H1 (cell line): ENCODE measurements at regions not wholly inside any gene's neighbourhood (a gene's known extent, or its start where the extent isn't known, plus 50 kb on each side); places are given as distances from the start of the nearest gene placed in this dataset.

ENCODE experiments used
- CTCF ChIA-PET: fragments of 300-600 bp; sonication (Branson Sonifier 250); formaldehyde crosslinking; loops from one replicate; lab custom pipeline; 2021; ENCODE audit not compliant: partially characterized antibody; lab: Charles Lee
- POLR2A ChIA-PET: fragments of 300-600 bp; sonication (Branson Sonifier 250); formaldehyde crosslinking; loops from one replicate; lab custom pipeline; 2021; ENCODE audit warnings: inconsistent platforms; ENCODE audit not compliant: partially characterized antibody; lab: Charles Lee
- DNase-seq, 2 experiments: peaks; one replicate each; pipeline versions ENCODE4 v3.0.0 to v3.0.0-alpha.2; 2010 to 2022; ENCODE audit warnings: low spot score in 2 of 2, low read depth in 1 of 2, mixed read lengths in 1 of 2
- FAIRE-seq: peaks from 2 replicates; lab custom pipeline; 2011; peaks lifted over from hg19 to GRCh38; lab: Jason Lieb, UNC
- H2AFZ ChIP-seq: 2 replicates; pipeline ENCODE4 v1.8.1; 2012; ENCODE audit warnings: low read length, inconsistent platforms
- H2AK5ac ChIP-seq: 2 replicates; pipeline ENCODE4 v1.6.1; 2013; ENCODE audit warnings: low read depth, low read length
- H2BK120ac ChIP-seq: replicated peaks from 2 replicates; pipeline ENCODE3; 2013; ENCODE audit warnings: low read depth, low read length, inconsistent platforms
- H2BK12ac ChIP-seq: 2 replicates; pipeline ENCODE4 v1.6.1; 2013; ENCODE audit warnings: low read depth, low read length
- H2BK15ac ChIP-seq: 2 replicates; pipeline ENCODE4 v1.6.1; 2013; ENCODE audit warnings: low read length
- H2BK20ac ChIP-seq: 2 replicates; pipeline ENCODE4 v1.6.1; 2013; ENCODE audit warnings: low read length
- H2BK5ac ChIP-seq: 2 replicates; pipeline ENCODE4 v1.6.1; 2013; ENCODE audit warnings: low read depth, low read length
- H3K14ac ChIP-seq: 2 replicates; pipeline ENCODE4 v1.6.1; 2013; ENCODE audit warnings: inconsistent platforms; ENCODE audit not compliant: insufficient read length
- H3K18ac ChIP-seq: 2 replicates; pipeline ENCODE4 v1.6.1; 2013; ENCODE audit warnings: low read length; ENCODE audit errors: extremely low read depth
- H3K23ac ChIP-seq: 2 replicates; pipeline ENCODE4 v1.6.1; 2013; ENCODE audit warnings: inconsistent platforms; ENCODE audit not compliant: insufficient read length
- H3K23me2 ChIP-seq: 2 replicates; pipeline ENCODE4 v1.6.1; 2013; ENCODE audit warnings: low read depth, low read length
- H3K27ac ChIP-seq: 2 replicates; pipeline ENCODE4 v1.6.1; 2011; ENCODE audit warnings: low read depth, low read length, inconsistent platforms
- H3K27me3 ChIP-seq, 4 experiments: replicated peaks in 1 of 4; 1 replicate in 1 of 4; 2 replicates in 3 of 4; pipeline versions ENCODE4 v1.6.1 to v1.8.1; 2011 to 2013; ENCODE audit warnings: low read length in 3 of 4, mild to moderate bottlenecking in 3 of 4, inconsistent platforms in 2 of 4, mixed read lengths in 2 of 4, moderate library complexity in 1 of 4; ENCODE audit not compliant: control insufficient read depth in 3 of 4, insufficient read depth in 3 of 4; ENCODE audit errors: extremely low read depth in 1 of 4
- H3K36me3 ChIP-seq, 4 experiments: 2 replicates each; pipeline versions ENCODE4 v1.6.1 to v1.8.1; 2011 to 2013; ENCODE audit warnings: mild to moderate bottlenecking in 4 of 4, low read length in 3 of 4, moderate library complexity in 2 of 4, control low read depth in 1 of 4, inconsistent platforms in 1 of 4; ENCODE audit not compliant: insufficient read depth in 4 of 4, control insufficient read depth in 2 of 4
- H3K4ac ChIP-seq: replicated peaks from 2 replicates; pipeline ENCODE3; 2013; ENCODE audit warnings: low read length, low read depth, mixed read lengths, inconsistent platforms; ENCODE audit not compliant: insufficient read length
- H3K4me1 ChIP-seq, 4 experiments: replicated peaks in 1 of 4; 1 replicate in 1 of 4; 2 replicates in 3 of 4; pipeline versions ENCODE4 v1.6.1 to v1.8.1; 2011 to 2013; ENCODE audit warnings: low read length in 3 of 4, inconsistent platforms in 2 of 4, mixed read lengths in 1 of 4; ENCODE audit not compliant: insufficient read depth in 4 of 4, control insufficient read depth in 3 of 4
- H3K4me2 ChIP-seq, 2 experiments: 2 replicates each; pipeline versions ENCODE4 v1.6.1 to v1.8.1; 2011 to 2013; ENCODE audit warnings: low read depth in 2 of 2, low read length in 2 of 2, control low read depth in 1 of 2, inconsistent platforms in 1 of 2, mild to moderate bottlenecking in 1 of 2; ENCODE audit not compliant: insufficient read depth in 1 of 2
- H3K4me3 ChIP-seq, 4 experiments: fragments of 200-600, 300-600 bp in 1 of 4; sonication (generic), shearing (Covaris generic), sonication (Bioruptor Twin) in 1 of 4; 2 replicates each; pipeline versions ENCODE4 v1.5.1 to v1.8.1; 2011 to 2016; ENCODE audit warnings: low read length in 4 of 4, low read depth in 3 of 4, control low read depth in 2 of 4, inconsistent platforms in 2 of 4, mild to moderate bottlenecking in 2 of 4, mixed read lengths in 1 of 4, moderate library complexity in 1 of 4; ENCODE audit not compliant: insufficient read depth in 2 of 4; ENCODE audit errors: extremely low read depth in 1 of 4
- H3K56ac ChIP-seq: replicated peaks from 2 replicates; pipeline ENCODE3; 2013; ENCODE audit warnings: low read depth, mild to moderate bottlenecking, mixed read lengths, low read length, inconsistent platforms; ENCODE audit not compliant: insufficient read length
- H3K79me1 ChIP-seq: 2 replicates; pipeline ENCODE4 v1.6.1; 2013; ENCODE audit warnings: low read depth, low read length, control low read depth
- H3K79me2 ChIP-seq, 2 experiments: 2 replicates each; pipeline versions ENCODE4 v1.6.1 to v1.8.1; 2012 to 2013; ENCODE audit warnings: low read length in 2 of 2, mild to moderate bottlenecking in 2 of 2, inconsistent platforms in 1 of 2; ENCODE audit not compliant: insufficient read depth in 2 of 2, control insufficient read depth in 1 of 2
- H3K9ac ChIP-seq, 4 experiments: replicated peaks in 1 of 4; 1 replicate in 1 of 4; 2 replicates in 3 of 4; pipeline versions ENCODE4 v1.6.1 to v1.8.1; 2011 to 2013; ENCODE audit warnings: low read depth in 3 of 4, low read length in 3 of 4, control low read depth in 2 of 4, mild to moderate bottlenecking in 2 of 4, moderate library complexity in 2 of 4, inconsistent platforms in 1 of 4; ENCODE audit errors: extremely low read depth in 1 of 4
- H3K9me3 ChIP-seq, 2 experiments: 2 replicates each; pipeline versions ENCODE4 v1.6.1 to v1.8.1; 2012 to 2013; ENCODE audit warnings: mild to moderate bottlenecking in 2 of 2, moderate library complexity in 2 of 2, control low read depth in 1 of 2, inconsistent platforms in 1 of 2, low read depth in 1 of 2, low read length in 1 of 2, mixed read lengths in 1 of 2; ENCODE audit not compliant: insufficient read depth in 2 of 2
- H4K20me1 ChIP-seq, 2 experiments: replicated peaks in 1 of 2; 2 replicates each; pipeline versions ENCODE3 to v1.8.1; 2011 to 2013; ENCODE audit warnings: inconsistent platforms in 2 of 2, low read length in 2 of 2, mild to moderate bottlenecking in 1 of 2; ENCODE audit not compliant: insufficient read depth in 2 of 2, control insufficient read depth in 1 of 2
- H4K5ac ChIP-seq: 2 replicates; pipeline ENCODE4 v1.6.1; 2013; ENCODE audit warnings: low read length, low read depth, mixed read lengths, inconsistent platforms; ENCODE audit not compliant: insufficient read length
- H4K8ac ChIP-seq: 2 replicates; pipeline ENCODE4 v1.8.0; 2013; ENCODE audit warnings: mild to moderate bottlenecking, moderate library complexity, low read length, inconsistent platforms; ENCODE audit not compliant: insufficient read depth; ENCODE audit errors: extremely low read depth
- H4K91ac ChIP-seq: replicated peaks from 2 replicates; pipeline ENCODE3; 2013; ENCODE audit warnings: low read length, mixed read lengths, inconsistent platforms; ENCODE audit not compliant: insufficient read length
- EGR1 ChIP-seq: IDR thresholded peaks from 2 replicates; pipeline ENCODE4 v1.6.1; 2011; ENCODE audit warnings: low read depth, low read length, borderline replicate concordance
- HDAC6 ChIP-seq: IDR thresholded peaks from one replicate; pipeline ENCODE4 v1.7.1; 2012; ENCODE audit warnings: low read depth, mild to moderate bottlenecking, inconsistent platforms, low read length, moderate library complexity
- JUND ChIP-seq: IDR thresholded peaks from 2 replicates; pipeline ENCODE4 v1.6.1; 2011; ENCODE audit warnings: mild to moderate bottlenecking, improper control_type of control experiment, low read length
- PHF8 ChIP-seq: fragments of 200-600 bp; sonication (generic); conservative IDR thresholded peaks from 2 replicates; pipeline ENCODE4 v1.7.1; 2012; ENCODE audit warnings: low read depth, mild to moderate bottlenecking, inconsistent platforms, low read length, moderate library complexity
- RNF2 ChIP-seq: fragments of 200-900, 300-1000 bp; sonication (generic); IDR thresholded peaks from 2 replicates; pipeline ENCODE4 v1.7.1; 2016; ENCODE audit warnings: borderline replicate concordance, low read depth, mild to moderate bottlenecking, antibody characterized with exemption, low read length; ENCODE audit not compliant: poor library complexity, severe bottlenecking; ENCODE audit errors: missing control alignments
- WGBS, 2 experiments: shearing (Covaris generic) in 1 of 2; methylation state at CpG; one replicate each; pipeline versions ENCODE4 v1.1.6 to v1.1.7; 2013 to 2015; ENCODE audit warnings: low lambda C conversion rate in 2 of 2, mixed read lengths in 2 of 2, inconsistent platforms in 1 of 2, low coverage in 1 of 2, missing lambda C conversion rate in 1 of 2; ENCODE audit not compliant: insufficient replicate concordance in 2 of 2, insufficient coverage in 1 of 2, insufficient read length in 1 of 2; ENCODE audit errors: extremely low coverage in 1 of 2, missing lambda C conversion rate in 1 of 2; 5-methylcytosine and 5-hydroxymethylcytosine counted together
- TF ChIP-seq, protein P1 (sequence below): IDR thresholded peaks from 2 replicates; pipeline ENCODE4 v1.6.1; 2011; ENCODE audit warnings: low read length, improper control_type of control experiment

DNA sequence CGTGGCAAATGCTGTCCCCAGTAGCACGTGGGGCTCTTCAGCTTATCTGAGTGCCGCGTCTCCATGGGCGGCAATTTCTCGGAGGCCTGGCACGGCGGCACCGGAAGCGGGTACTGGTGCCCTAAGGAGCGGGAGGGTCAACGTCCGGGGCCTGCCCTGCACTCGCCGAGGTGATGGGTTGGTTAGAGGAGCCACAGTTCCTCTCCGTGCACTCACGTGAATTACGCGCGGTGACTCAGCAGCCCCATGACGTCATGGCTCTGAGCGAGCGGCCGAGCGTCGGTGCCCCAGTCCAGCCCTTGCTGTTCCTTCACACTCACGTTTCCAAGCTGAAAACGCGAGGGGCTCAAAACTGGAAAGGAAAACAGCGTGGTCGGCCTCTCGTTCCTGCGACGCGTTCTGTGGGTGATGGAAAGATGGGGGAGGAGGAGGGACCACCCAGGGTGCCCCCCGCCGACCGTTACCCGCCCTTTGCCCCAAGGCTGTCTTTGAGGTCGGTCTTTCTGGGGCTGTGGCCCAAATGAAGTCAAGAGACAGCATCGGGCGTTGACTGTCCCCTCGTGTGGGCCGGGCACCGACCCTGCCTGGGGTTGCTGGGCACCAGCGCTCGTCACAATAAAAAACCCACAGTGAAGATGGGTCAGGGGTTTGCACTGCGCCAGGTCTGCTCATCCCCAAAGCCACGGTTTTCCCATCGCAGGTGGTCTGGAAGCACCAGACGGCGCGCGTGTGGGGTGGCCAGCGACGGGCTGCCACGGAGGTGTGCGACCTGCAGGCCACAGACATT lies 70.4 kb upstream of the CFAP46 start:
- Histone ChIP-seq H3K56ac (no peak overlapping the region), H3K9ac (no peak overlapping the region), H3K79me1 (no peaks in the 10 kb centered on the region), H3K4ac (no peak overlapping the region), H4K20me1 (peaks cover 0 to 6% of the 10 kb centered on the region in 2 experiments), H2BK20ac (no peak overlapping the region), H3K79me2 (no peaks in the 10 kb centered on the region), H2BK12ac (no peak overlapping the region), H3K23ac (no peak overlapping the region), H3K4me1 (no peaks in the 10 kb centered on the region), H3K4me2 (no peak overlapping the region), H3K36me3 (no peaks in the 10 kb centered on the region; a peak in 1 of 8 replicates), H3K14ac (no peak overlapping the region), H3K4me3 (no peak overlapping the region), H2AFZ (no peak overlapping the region), H3K27me3 (no peaks in the 10 kb centered on the region), H2BK5ac (no peak overlapping the region), H4K8ac (no peak overlapping the region), H3K9me3 (peaks cover 0 to 5% of the 10 kb centered on the region in 2 experiments; a peak in 1 of 4 replicates), H2BK120ac (no peak overlapping the region), H4K5ac (no peak overlapping the region), H4K91ac (no peak overlapping the region), H3K27ac (no peak overlapping the region), H3K18ac (no peak overlapping the region), H2AK5ac (no peak overlapping the region), H2BK15ac (no peak overlapping the region), H3K23me2 (peaks cover 10% of the 10 kb centered on the region)
- DNase-seq (no peak), FAIRE-seq (no peak)
- CTCF ChIA-PET = no interaction called here
- 95% methylated on average over 51 of the region's 58 CpGs; no CpG with 5 or more reads in 1 of the 2 experiments for WGBS, 2 experiments
- TF ChIP-seq EGR1 (no peak), HDAC6 (no peak), JUND (no peak), RNF2 (no peak), PHF8 (no peak)
- TF ChIP-seq, protein P1, sequence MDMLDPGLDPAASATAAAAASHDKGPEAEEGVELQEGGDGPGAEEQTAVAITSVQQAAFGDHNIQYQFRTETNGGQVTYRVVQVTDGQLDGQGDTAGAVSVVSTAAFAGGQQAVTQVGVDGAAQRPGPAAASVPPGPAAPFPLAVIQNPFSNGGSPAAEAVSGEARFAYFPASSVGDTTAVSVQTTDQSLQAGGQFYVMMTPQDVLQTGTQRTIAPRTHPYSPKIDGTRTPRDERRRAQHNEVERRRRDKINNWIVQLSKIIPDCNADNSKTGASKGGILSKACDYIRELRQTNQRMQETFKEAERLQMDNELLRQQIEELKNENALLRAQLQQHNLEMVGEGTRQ = no peak
- POLR2A ChIA-PET = no interaction called here
